CD4-positive, alpha-beta T cell treated with Interleukin-17A for 1 hour (primary cell): ENCODE measurements at regions not wholly inside any gene's neighbourhood (a gene's known extent, or its start where the extent isn't known, plus 50 kb on each side); places are given as distances from the start of the nearest gene placed in this dataset.

Experiments
- DNase-seq: peaks from one replicate; pipeline ENCODE4 v3.0.0-alpha.2; 2020

DNA sequence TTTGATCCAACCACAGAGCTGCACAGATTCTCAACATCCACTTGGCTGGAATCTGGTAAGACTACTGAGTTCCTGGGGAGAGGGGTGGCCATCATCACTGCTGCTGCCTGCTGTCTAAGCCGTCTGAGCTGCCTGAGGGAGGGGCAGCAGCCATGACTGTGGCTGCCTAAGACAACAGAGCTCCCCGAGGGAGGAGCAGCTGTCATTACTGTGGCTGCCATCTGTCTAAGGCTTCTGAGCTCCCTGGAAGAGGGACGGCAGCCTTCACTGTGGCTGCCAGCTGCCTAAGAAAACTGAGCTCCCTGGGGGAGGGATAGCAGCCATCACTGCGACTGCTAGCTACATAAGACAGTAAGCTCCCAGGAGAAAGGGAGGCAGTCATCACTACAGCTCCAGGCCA is 584.4 kb downstream of the NR4A2 start:
- no peak for DNase-seq

DNA sequence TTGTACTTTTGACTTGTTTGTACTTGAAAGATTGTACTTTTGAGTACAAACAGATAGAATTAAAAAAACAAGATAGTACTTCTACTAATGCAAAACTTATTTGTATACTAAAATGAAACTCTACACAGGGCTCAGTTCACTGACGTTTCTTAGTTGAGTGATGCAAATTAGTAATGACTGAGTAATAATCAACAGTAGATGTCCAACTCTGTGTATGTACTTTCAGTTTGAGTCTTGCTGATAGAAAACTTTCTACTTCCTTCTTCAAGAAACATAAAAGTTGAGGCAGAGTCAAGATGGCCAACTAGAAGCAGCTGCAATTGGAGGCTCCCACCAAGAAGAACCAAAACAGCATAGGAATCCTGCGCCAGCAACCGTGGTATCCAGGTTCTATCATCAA is 585.0 kb downstream of the NR4A2 start:
- DNase-seq, result no peak

DNA sequence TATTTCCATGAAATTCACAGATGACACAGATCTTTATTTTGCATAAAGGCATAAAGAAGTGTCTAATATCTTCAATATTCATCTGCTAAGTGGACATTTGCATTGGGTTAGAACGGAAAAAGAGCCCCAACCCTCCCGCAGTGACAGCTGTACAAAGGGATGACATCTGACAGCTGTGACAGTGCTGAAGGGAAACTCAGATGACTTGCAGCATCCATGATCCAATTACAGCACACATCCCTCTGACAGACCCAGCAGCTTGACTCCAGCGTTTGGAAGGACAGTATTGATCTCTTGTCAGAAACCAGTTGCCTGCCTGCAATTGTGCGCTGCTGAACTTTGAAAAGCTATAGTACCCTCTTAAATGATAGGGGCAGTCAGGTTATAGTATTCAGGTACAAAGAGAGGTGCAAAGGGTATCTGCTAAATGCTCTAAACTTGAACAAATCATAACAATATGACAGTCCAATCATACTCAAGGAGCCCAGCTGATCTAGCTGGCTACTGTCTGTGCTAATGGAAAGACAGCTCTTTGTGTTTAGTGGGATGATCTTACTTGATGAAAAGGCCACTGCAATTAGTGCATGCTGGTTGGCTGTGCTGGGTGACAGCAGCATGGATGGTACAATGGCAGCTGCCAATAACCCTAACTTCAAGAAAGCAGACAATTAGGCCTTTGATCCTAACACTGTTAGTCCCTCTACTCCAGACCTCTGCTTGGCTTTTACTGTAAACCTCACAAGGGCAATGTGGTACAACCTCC is 599.2 kb downstream of the NR4A2 start:
- no peak for DNase-seq

DNA sequence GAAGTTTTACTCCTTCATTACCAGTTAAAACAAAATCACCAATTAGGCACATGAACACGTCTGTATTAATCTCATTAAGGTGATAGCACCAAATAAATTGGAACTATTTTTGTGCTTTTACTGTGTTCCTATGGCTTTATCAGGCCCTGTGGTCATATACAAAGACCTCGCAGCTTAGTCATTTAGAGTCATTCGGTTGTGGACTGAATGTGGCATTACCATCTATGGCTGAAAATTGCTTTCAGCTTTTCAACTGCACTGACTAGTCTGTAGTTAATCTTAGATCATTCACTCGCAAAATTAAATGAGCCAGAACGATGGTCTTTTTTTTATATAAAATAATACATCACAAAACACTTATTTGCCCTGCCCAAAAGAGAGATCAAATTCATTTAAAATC is 601.7 kb downstream of the NR4A2 start:
- no peak for DNase-seq

DNA sequence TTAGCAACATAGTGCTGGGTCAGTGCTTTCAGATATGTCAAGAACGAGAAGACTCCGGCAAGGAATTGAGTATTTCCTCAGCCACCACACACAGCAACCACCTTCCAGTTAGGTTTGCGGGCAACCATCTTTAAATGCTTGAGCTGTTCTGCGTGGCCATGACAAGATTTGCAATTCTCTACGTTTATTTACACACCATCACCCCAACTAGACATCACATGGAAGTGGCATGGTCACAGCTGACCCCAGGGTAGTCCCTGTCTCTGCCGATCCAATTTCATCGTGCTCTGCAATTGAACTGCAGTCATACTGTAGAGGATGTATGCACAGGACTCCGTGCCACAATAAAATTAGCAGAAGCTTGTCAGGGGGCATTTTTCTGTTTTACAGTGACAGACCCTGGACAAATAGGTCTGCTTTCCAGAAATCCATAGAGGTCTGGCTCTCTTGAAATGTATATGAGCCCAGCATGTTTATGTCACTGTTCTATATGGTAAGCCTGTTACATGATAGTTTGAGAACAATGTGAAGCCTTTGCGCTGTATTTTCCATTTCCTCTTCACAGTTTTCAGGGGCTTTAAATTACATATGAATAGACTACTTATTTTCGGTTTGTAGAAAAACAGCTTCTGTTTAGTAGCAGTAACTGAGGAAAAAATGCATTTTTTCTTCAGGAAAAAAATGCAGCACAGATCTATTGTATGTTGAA is 605.2 kb downstream of the NR4A2 start:
- no peak for DNase-seq

DNA sequence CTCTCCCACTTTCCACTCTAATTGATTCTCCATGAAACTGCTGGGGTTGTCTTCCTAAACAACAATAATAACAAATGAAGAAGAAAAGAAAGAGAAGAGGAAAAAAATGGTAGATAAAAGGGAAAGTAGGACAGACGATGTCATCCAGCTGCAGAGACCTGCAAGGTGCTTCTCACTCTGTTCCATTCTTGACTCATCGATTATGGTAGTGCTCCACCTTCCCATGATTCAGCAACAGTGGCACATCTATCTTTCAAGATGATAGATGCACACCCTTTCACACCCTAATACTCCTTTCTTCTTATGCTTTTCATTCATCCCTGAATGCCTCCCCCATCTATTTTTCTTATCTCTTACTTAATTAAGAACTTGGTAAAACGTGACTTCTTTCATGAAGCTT is 610.2 kb downstream of the NR4A2 start:
- no peak for DNase-seq

DNA sequence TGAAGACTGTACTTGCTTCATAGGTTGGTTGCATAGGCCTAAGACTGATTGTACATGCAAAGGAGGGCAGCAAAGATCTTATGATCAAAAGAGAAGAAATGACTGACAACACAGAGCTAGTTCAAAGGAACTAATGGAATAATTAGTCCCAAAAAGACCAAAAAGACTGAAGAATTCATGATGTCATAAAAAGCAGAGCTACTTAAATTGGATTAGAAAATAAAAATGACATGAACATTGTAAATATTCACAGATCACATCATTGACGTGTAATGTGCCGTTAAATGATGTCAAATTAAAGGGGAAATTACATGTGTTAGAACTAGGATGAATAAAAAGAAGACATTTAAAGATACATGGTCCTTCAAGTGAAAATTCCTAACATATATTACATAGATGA is 616.8 kb downstream of the NR4A2 start:
- DNase-seq, result no peak

DNA sequence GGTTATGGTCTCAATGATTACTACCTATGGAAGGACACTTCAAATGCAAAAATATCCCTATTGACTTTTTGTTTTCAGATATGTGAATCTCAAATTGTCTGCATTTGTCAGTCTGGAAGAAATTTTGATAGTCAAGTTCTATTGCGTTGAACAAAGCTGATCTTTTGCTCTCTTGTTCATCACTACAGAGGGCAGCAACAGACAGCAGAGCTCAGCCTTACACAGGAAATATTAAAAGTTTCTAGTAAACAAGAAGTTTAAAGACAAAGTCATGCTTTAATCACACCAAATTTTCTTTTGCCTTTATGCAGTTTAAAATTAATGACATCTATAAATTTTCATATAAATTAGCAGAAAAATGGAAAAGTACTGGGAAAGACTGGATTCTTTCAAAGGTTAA is 617.5 kb downstream of the NR4A2 start:
- DNase-seq, result no peak

DNA sequence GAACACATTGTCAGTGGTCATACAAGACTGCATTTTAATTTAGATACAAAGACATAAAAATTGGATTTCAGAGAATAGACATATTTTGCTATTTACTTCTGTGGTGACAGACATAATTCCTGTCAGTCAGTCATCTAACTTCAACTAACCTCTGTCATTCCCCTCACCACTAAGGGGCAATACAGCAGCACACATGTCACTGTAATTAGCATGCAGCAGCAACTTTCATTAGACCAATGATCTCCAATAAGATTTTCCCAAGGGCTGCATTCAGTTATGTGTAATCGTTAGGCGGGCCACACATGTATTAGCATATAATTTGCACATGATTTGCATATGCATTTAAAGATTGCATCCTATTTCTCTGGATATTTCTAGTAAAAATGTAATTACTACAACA is 624.5 kb downstream of the NR4A2 start:
- DNase-seq, result no peak

DNA sequence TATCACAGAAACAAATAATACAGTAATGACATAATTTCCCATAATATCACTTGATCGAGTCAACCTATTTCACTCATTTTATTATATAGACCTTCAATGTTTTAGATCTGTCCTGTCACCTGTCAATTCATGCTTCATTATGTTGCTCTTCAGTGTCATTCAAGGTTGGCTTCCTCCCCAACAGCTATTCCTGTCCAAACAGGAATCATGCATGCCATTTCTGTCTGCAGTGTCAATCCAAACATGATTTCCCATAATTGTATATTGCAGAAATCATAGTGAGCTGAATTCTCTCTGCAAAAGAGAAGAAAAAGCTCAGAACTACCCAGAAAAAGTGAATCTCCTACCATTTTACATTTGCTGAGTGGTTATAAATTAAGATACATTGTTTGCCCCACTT is 628.6 kb downstream of the NR4A2 start:
- DNase-seq, result no peak

DNA sequence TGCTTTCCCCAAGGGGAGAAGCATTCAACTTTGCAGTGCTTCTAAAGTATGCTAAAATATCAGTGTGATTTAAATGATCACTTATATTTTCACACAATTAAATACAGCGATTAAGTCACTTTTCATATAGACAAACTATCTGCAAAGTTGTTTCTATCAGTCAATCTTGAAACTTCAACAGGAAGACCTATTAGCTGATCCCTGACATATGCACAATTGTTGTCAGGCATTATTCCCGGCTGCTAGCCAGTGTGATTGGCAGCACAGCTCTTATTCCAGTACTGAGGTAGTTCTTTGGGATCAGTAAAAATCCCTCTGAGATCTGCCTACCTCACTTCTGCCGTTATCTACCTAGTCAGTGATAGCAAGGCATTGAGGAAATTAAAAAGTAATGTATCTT is 629.5 kb downstream of the NR4A2 start:
- DNase-seq, result no peak

DNA sequence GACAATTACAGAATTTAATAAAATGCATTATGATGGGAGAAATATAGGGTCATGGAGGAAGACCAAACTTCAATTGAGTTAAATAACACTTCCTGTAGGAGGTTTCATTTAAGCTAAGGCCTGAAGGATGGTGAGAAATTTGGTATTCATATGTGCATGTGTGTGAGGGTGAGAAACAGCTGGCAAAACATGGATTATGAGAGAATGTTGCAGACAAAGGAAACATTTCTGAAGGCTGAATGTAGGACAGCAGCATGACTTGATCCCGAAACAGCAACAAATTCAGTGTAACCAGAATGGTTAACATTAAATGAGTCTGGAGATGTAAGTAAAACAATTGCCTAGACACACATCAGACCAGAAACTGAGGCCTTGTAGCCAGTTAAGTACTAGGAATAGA is 630.8 kb downstream of the NR4A2 start:
- no peak for DNase-seq

DNA sequence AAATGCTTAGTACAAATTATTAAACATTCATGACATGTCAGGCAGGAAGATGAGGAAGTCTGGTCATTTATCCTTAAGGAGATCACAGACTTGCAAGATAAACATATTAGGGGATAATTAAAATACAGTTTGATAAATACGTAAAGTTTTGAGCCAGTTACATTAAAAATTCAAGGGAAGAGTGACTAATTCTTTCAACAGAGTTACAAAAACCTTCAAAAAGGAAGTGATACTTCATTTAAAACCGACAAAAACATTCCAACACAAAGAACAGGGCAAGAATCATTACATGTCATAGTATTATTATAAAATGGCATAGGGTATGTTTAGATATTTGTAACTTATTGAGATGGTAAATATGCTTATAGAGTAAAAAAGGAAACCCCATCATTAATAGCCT is 636.0 kb downstream of the NR4A2 start:
- no peak for DNase-seq

DNA sequence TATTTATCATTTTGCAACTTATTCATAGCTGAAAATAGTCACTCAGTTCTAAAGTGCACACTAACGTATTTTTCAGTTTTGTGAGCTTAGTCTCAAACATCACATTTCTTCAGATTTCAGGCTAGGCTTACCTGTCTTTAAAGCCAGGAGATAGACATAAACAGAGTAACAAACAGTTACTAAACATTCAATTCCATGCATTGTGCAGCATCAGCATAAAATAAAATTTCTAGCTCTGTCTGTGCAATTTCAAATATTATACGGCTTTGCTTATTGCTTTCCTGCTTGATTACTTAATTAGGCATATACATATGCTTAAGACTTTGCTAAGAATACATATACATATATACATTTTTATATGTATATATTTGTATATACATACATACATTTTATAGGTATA is 637.0 kb downstream of the NR4A2 start:
- DNase-seq, result no peak

DNA sequence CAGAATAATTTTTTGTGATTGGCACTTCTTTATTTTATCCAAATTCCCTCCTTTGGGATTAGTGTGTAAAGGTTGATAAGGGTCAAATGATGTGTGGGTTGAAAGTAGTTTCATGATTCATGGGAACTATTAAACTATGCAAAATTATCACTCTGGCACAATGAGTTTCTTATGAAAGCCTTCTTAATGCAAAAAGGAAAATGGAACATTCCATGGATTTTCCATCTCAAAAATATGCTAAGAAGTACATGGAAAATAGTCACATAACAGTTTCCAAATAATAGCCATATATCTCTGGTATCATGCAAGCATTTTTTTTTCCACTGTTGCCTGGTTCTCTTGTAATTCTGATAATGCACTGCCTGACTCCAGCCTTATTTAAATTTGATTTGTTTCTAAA is 639.7 kb downstream of the NR4A2 start:
- no peak for DNase-seq

DNA sequence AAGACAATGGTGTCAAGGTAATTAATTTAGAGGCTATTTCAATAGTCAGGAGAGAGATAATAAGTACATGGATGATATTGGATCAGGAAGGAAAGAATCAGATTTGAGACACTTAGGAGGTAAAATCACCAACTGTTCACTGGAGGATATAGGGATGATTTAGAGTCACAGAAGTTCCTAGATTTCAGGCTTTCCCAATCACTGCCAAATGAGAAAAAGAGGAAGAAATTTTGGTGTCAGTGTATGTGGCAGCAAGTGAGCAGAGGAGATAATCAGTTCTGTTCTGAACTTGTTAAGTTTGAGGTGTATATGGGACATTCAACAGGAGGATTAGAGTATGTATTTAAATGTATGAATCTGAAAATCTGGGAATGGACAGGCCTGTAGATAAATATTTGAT is 640.4 kb downstream of the NR4A2 start:
- DNase-seq, result no peak

DNA sequence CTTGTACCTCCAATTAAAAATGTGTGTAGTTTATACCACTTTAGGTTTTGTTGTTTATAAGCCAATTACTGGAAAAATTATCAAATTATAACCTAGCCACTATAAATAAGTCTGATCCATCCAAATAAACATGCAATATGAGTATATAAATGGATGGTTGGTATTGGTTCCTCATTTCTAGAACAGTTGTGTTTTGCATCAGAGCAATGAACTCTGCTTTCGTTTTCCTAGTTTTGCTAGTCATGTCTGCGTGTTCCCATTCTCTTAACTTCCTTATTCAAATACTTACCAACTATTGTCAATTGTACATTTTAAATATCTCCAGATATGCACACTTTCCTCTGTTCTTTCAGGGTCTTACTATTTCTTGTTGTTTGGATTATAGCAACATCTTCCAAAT is 641.7 kb downstream of the NR4A2 start:
- no peak for DNase-seq

DNA sequence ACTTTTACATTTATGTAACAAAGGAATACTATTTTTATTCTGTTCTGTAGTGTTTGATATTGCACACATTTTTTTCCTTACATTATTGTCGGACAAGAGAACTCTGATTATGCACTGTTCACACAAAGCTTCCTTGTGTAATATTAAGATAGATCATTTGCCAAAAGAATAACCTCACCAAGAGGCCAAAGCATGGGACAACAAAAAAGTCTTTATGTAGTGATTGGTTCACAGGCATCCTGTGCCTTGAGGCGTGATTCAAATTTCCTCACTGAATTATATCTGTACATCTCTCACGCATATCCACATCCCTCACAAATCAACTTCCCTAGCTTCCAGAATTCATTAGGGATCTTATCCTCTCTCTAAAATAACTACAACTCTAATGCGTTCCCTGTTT is 642.7 kb downstream of the NR4A2 start:
- DNase-seq, result no peak

DNA sequence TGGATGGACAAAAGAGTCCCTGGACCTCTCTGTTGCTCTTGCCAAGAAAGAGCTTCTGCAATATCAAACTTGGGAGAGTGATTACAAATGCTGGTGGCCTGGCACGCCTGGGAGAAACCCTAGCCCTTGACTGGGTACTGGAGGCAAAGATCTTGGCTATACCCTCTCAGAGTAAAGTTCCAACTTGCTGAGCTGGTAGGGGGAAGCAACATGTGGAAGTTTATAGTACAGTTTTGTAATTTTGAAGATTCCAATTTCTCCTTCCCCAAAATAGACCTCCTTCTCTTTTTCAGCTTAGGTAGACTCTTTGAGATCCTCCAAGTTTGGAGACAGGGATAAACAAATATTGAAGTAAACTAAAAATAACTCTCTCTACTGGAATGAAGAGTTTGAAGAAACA is 645.3 kb downstream of the NR4A2 start:
- DNase-seq, result no peak

DNA sequence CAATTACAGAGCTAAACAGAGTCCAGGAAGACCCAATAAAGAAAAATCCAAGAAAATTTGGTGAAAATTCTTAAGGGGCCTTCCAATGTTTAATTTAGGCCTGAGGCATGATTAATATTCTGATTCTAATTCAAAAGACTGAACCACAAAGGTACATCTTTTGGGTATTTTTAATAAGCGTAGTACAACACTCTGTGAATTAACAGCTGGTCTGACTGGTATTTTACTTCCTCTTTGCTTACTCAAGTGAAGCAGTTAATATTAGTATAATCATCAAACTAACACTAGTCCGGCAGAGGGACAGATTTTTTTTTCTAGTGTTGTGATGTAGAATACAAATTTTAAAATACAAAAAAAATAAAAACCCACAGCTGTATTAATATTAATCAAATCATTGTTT is 652.9 kb downstream of the NR4A2 start:
- DNase-seq, result no peak

DNA sequence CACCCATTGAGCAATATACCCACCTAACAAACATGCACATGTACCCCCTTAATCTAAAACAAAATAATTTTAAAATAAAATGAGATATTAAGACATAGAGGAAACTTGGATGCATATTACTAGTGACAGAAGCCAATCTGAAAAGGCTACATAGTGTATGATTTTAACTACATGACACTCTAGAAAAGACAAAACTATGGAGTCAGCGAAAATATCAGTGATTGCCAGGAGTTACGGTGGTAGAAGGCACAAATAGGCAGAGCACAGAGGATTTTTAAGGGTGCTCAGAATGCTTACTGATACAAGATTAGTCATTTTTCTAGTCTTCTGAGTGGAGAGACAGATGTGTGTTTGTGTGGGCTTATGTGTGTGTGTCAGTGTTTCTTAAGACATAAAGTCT is 656.6 kb downstream of the NR4A2 start:
- DNase-seq, result no peak

DNA sequence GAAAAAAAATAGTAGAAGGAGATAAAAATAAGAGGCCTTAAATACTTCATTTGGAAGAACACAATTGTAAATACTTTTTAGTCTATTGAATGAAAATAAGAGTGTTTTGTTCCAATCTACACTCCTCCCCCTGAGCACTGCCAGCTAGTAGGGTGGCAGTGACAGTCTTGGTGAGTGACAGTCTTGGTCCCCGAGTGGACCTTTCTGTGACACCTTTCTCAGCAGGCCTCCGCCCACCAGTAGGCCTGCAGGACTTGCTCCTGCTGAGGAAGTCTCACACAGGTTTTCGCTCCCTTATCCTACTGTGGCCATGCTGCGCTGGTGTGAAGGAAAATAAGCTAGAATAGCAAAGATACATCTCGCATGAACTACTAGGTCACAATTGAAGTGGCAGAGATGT is 666.8 kb downstream of the NR4A2 start:
- DNase-seq, result no peak

DNA sequence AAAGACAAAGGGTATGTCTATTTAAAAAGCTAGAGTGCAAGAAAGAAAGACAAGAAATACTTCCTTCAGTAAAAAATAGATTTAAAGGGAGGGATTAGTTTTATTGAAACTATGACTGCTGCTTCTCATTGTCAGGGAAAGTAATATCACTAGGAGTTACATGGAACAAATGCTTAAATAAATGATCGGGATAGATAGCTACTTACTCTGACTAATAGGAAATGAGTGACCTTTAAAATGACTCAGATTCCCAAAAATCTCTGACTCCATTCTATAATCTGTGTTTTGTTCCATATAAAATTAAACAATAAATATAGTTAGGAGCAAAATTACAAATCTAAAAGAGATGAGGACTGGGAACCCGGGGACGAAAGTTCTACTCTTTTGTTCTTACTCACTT is 669.3 kb downstream of the NR4A2 start:
- no peak for DNase-seq

DNA sequence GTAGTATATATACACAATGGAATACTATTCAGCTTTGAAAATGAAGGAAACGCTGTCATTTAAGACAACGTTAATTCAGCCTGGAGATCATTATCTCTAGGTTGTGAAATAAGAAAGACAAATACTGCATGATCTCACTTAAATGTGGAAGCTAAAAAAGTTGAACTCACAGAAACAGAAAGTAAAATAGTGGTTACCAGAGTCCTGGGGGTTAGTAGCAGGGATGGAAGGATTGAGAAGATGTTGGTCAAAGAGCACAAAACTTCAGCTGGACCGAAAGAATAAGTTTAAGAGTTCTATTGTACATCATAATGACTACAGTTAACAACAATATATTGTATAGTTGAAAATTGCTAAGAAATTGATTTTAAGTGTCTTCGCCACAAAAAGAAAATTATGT is 670.3 kb downstream of the NR4A2 start:
- no peak for DNase-seq

DNA sequence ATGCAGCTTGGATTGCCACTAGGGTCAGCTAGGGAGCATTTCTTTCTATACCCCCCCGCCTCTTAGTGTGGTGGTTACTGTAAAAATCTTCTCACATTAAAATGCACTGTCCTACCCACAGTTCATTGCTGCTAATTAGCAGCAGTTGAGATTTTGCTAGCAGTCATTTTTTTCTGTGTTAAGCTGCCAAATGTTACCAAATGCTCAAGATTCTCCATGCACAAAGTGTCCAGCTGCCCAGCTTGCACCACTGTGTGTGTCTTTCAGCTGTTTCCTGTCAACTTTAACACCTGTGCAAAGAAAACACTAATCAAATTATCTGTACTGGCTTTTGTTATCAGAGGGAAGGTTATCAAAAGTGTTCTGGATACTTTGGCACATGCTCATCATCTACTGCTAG is 679.3 kb downstream of the NR4A2 start:
- DNase-seq, result no peak
